OCI-M2 (cell line): ENCODE measurements at regions not wholly inside any gene's neighbourhood (a gene's known extent, or its start where the extent isn't known, plus 50 kb on each side); places are given as distances from the start of the nearest gene placed in this dataset.

ENCODE experiments used
- DNase-seq: peaks from one replicate; lab custom pipeline; 2025; ENCODE audit not compliant: unreplicated experiment; lab: John Stamatoyannopoulos, UW

- DNase-seq = no peak
Observed at GRCh38 chr5:124647352-124647751, 99.1 kb downstream of the ZNF608 start.

- no peak for DNase-seq
Observed at GRCh38 chr5:124645396-124645795, 101.0 kb downstream of the ZNF608 start.

GRCh38 chr5:124644582-124644981, 101.9 kb downstream of the ZNF608 start:
- DNase-seq = no peak

- no peak for DNase-seq
Observed at GRCh38 chr5:124644138-124644537, 102.3 kb downstream of the ZNF608 start.

- no peak for DNase-seq
Observed at GRCh38 chr5:124643336-124643735, 103.1 kb downstream of the ZNF608 start.

- DNase-seq = no peak
Observed at GRCh38 chr5:124642151-124642550, 104.3 kb downstream of the ZNF608 start.

- DNase-seq = no peak
Observed at GRCh38 chr5:124641154-124641792, 105.2 kb downstream of the ZNF608 start.

GRCh38 chr5:124639095-124639665, 107.3 kb downstream of the ZNF608 start:
- no peak for DNase-seq

- DNase-seq = no peak
Observed at GRCh38 chr5:124637011-124637410, 109.4 kb downstream of the ZNF608 start.

GRCh38 chr5:124634741-124635323, 111.6 kb downstream of the ZNF608 start:
- no peak for DNase-seq

- no peak for DNase-seq
Observed at GRCh38 chr5:124634228-124634739, 112.2 kb downstream of the ZNF608 start.

- DNase-seq = no peak
Observed at GRCh38 chr5:124633209-124633608, 113.2 kb downstream of the ZNF608 start.

GRCh38 chr5:124631874-124632550, 114.4 kb downstream of the ZNF608 start:
- no peak for DNase-seq

GRCh38 chr5:124630767-124631704, 115.4 kb downstream of the ZNF608 start:
- no peak for DNase-seq

GRCh38 chr5:124628721-124629596, 117.5 kb downstream of the ZNF608 start:
- DNase-seq = no peak

GRCh38 chr5:124627815-124628595, 118.4 kb downstream of the ZNF608 start:
- DNase-seq = no peak

- no peak for DNase-seq
Observed at GRCh38 chr5:124626053-124626452, 120.4 kb downstream of the ZNF608 start.

GRCh38 chr5:124623265-124623664, 123.2 kb downstream of the ZNF608 start:
- DNase-seq = no peak

- no peak for DNase-seq
Observed at GRCh38 chr5:124622851-124623250, 123.6 kb downstream of the ZNF608 start.
